HEK293T (cell line): ENCODE measurements at regions not wholly inside any gene's neighbourhood (a gene's known extent, or its start where the extent isn't known, plus 50 kb on each side); places are given as distances from the start of the nearest gene placed in this dataset.

Experiments used
- BHLHE40 ChIP-seq: fragments of 450-650 bp; IDR thresholded peaks from 2 replicates; pipeline ENCODE4 v1.6.1; 2016; ENCODE audit warnings: mild to moderate bottlenecking, moderate library complexity, borderline replicate concordance
- FOXA1 ChIP-seq: fragments of 450-650 bp; IDR thresholded peaks from 2 replicates; pipeline ENCODE4 v1.6.1; 2016; ENCODE audit warnings: mild to moderate bottlenecking
- HDGF ChIP-seq: fragments of 450-650 bp; IDR thresholded peaks from 2 replicates; pipeline ENCODE4 v1.6.1; 2017; ENCODE audit warnings: antibody characterized with exemption, borderline replicate concordance
- LEF1 ChIP-seq: fragments of 450-650 bp; IDR thresholded peaks from 2 replicates; pipeline ENCODE4 v1.6.1; 2017; ENCODE audit warnings: mild to moderate bottlenecking, borderline replicate concordance
- NFRKB ChIP-seq: fragments of 450-650 bp; IDR thresholded peaks from 2 replicates; pipeline ENCODE4 v1.6.1; 2016; ENCODE audit warnings: mild to moderate bottlenecking, moderate library complexity
- SP1 ChIP-seq: fragments of 450-650 bp; IDR thresholded peaks from 2 replicates; pipeline ENCODE4 v1.6.1; 2017

- TF ChIP-seq SP1 (no peak), BHLHE40 (no peak), LEF1 (no peak), NFRKB (no peak), HDGF (no peak), FOXA1 (no peak)
Observed at GRCh38 chr21:23952269-23952668, 1655.0 kb downstream of the MRPL39 start.
